K562 (cell line): ENCODE measurements at regions not wholly inside any gene's neighbourhood (a gene's known extent, or its start where the extent isn't known, plus 50 kb on each side); places are given as distances from the start of the nearest gene placed in this dataset.

Source experiments
- ATAC-seq: fragments of 200-7000 bp; cut with Tn5 transposase; 3 replicates; pipeline ENCODE4 v1.9.1; 2020; ENCODE audit warnings: moderate library complexity
- BruUV-seq: library from RNA; stranded (reverse); fragments of 400-500 nt; replicated peaks from 2 replicates; lab custom pipeline; 2021; lab: Mats Ljungman, UMichigan
- CTCF ChIA-PET: fragments of 300-600 bp; formaldehyde crosslinking; extraction: SDS; loops from one replicate; lab custom pipeline; 2021; ENCODE audit warnings: low intra/inter-chr PET ratio; lab: Yijun Ruan, JAX
- POLR2A ChIA-PET: fragments of 300-600, 350-650 bp; sonication (Branson Sonifier 250); formaldehyde crosslinking; extraction: SDS; loops from one replicate; lab custom pipeline; 2021; ENCODE audit warnings: antibody characterized with exemption, inconsistent platforms; lab: Yijun Ruan, JAX
- DNase-seq, 4 experiments: peaks; one replicate each; pipeline versions ENCODE4 v3.0.0 to v3.0.0-alpha.2; 2011 to 2018; ENCODE audit warnings: low spot score in 3 of 4, mixed read lengths in 3 of 4; ENCODE audit errors: extremely low read depth in 1 of 4
- FAIRE-seq: peaks from 2 replicates; lab custom pipeline; 2011; peaks lifted over from hg19 to GRCh38; lab: Jason Lieb, UNC
- H2AFZ ChIP-seq: 2 replicates; pipeline ENCODE4 v1.6.0; 2011; ENCODE audit warnings: low read depth, low read length, control low read depth, inconsistent platforms
- H3K27ac ChIP-seq: fragments of 200-600 bp; 3 replicates; pipeline ENCODE4 v1.8.0; 2011; ENCODE audit warnings: low read depth, mild to moderate bottlenecking, control low read depth, inconsistent platforms, low read length, moderate library complexity, mixed read lengths; ENCODE audit errors: extremely low read depth
- H3K27me3 ChIP-seq, 2 experiments: fragments of 300-600 bp in 1 of 2; 2 replicates in 1 of 2; 3 replicates in 1 of 2; pipeline versions ENCODE4 v1.6.0 to v1.8.0; 2011; ENCODE audit warnings: inconsistent platforms in 2 of 2, low read length in 2 of 2, mild to moderate bottlenecking in 1 of 2, mixed read lengths in 1 of 2, moderate library complexity in 1 of 2; ENCODE audit not compliant: control insufficient read depth in 2 of 2, insufficient read depth in 2 of 2
- H3K36me3 ChIP-seq: fragments of 300-600 bp; 3 replicates; pipeline ENCODE4 v1.8.0; 2011; ENCODE audit warnings: mild to moderate bottlenecking, low read length, inconsistent platforms; ENCODE audit not compliant: control insufficient read depth, insufficient read depth
- H3K4me1 ChIP-seq, 2 experiments: fragments of 200-600 bp in 1 of 2; replicated peaks in 1 of 2; 2 replicates in 1 of 2; 3 replicates in 1 of 2; pipeline versions ENCODE4 v1.5.1 to v1.8.0; 2011; ENCODE audit warnings: inconsistent platforms in 2 of 2, low read length in 2 of 2, mild to moderate bottlenecking in 1 of 2, mixed read lengths in 1 of 2, moderate library complexity in 1 of 2; ENCODE audit not compliant: control insufficient read depth in 2 of 2, insufficient read depth in 2 of 2
- H3K4me2 ChIP-seq: 2 replicates; pipeline ENCODE4 v1.6.1; 2011; ENCODE audit warnings: low read length, control low read depth, inconsistent platforms, mixed read lengths; ENCODE audit not compliant: insufficient read depth
- H3K4me3 ChIP-seq: fragments of 200-600 bp; sonication (generic), shearing (Covaris generic); 2 replicates; pipeline ENCODE4 v1.5.1; 2016; ENCODE audit warnings: control low read depth, inconsistent platforms
- H3K79me2 ChIP-seq: fragments of 200-600 bp; 3 replicates; pipeline ENCODE4 v1.8.0; 2011; ENCODE audit warnings: low read length, inconsistent platforms; ENCODE audit not compliant: control insufficient read depth, insufficient read depth
- H3K9ac ChIP-seq, 2 experiments: 2 replicates each; pipeline versions ENCODE4 v1.6.0 to v1.6.1; 2011; ENCODE audit warnings: low read depth in 2 of 2, low read length in 2 of 2, control low read depth in 1 of 2, inconsistent platforms in 1 of 2, mild to moderate bottlenecking in 1 of 2, mixed read lengths in 1 of 2; ENCODE audit not compliant: insufficient read depth in 1 of 2
- H3K9me1 ChIP-seq: one replicate; pipeline ENCODE4 v1.6.0; 2011; ENCODE audit warnings: inconsistent platforms, mild to moderate bottlenecking, low read length, moderate library complexity; ENCODE audit not compliant: control insufficient read depth, insufficient read depth
- H3K9me3 ChIP-seq: replicated peaks from 2 replicates; pipeline ENCODE4 v1.5.1; 2011; ENCODE audit warnings: low read depth, low read length, inconsistent platforms; ENCODE audit not compliant: control insufficient read depth, insufficient read depth
- H4K20me1 ChIP-seq: replicated peaks from 2 replicates; pipeline ENCODE4 v1.6.1; 2011; ENCODE audit warnings: low read length, inconsistent platforms, mixed read lengths; ENCODE audit not compliant: control insufficient read depth, insufficient read depth
- ATF2 ChIP-seq: sonication (generic); formaldehyde crosslinking; IDR thresholded peaks from 2 replicates; pipeline ENCODE4 v1.8.1; 2022; ENCODE audit warnings: missing genetic modification reagents
- BCLAF1 ChIP-seq, 2 experiments: fragments of 450-650 bp in 1 of 2; IDR thresholded peaks; 2 replicates each; pipeline ENCODE4 v1.6.1; 2011 to 2017; ENCODE audit warnings: low read depth in 2 of 2, antibody characterized with exemption in 1 of 2, borderline replicate concordance in 1 of 2, low read length in 1 of 2, mild to moderate bottlenecking in 1 of 2, mixed read lengths in 1 of 2; ENCODE audit not compliant: control insufficient read depth in 1 of 2
- CHD4 ChIP-seq: fragments of 200-600 bp; sonication (generic); IDR thresholded peaks from 3 replicates; pipeline ENCODE4 v1.6.1; 2012; ENCODE audit warnings: low read depth, mild to moderate bottlenecking, mixed read lengths, low read length, inconsistent platforms; ENCODE audit not compliant: insufficient read depth, insufficient replicate concordance, poor library complexity, severe bottlenecking
- ETV5 ChIP-seq: sonication (generic); formaldehyde crosslinking; IDR thresholded peaks from 2 replicates; pipeline ENCODE4 v1.4.0; 2020; ENCODE audit warnings: low read depth, mild to moderate bottlenecking, missing genetic modification reagents
- MLX ChIP-seq, 2 experiments: fragments of 450-650 bp in 1 of 2; sonication (generic) in 1 of 2; formaldehyde crosslinking; conservative IDR thresholded peaks; 2 replicates each; pipeline versions ENCODE4 v1.4.0 to v1.8.1; 2020 to 2022; ENCODE audit warnings: mild to moderate bottlenecking in 1 of 2, missing genetic modification reagents in 1 of 2
- PRPF4 ChIP-seq: fragments of 200-400 bp; formaldehyde crosslinking; IDR thresholded peaks from one replicate; pipeline ENCODE4 v1.6.1; 2017; ENCODE audit warnings: low read length, low read depth, mild to moderate bottlenecking; ENCODE audit not compliant: insufficient read depth, poor library complexity, severe bottlenecking
- SAFB2 ChIP-seq: fragments of 200-400 bp; formaldehyde crosslinking; IDR thresholded peaks from 2 replicates; pipeline ENCODE4 v1.6.1; 2018; ENCODE audit warnings: borderline replicate concordance, low read length, low read depth, moderate library complexity; ENCODE audit not compliant: severe bottlenecking
- ZFP1 ChIP-seq: fragments of 450-650 bp; formaldehyde crosslinking; IDR thresholded peaks from 2 replicates; pipeline ENCODE4 v1.4.0; 2020; ENCODE audit warnings: mild to moderate bottlenecking, mixed read lengths
- ZMIZ1 ChIP-seq, 2 experiments: fragments of 150-350 bp in 1 of 2; IDR thresholded peaks; 2 replicates each; pipeline ENCODE4 v1.6.1; 2012 to 2016; ENCODE audit warnings: low read depth in 2 of 2, low read length in 2 of 2, mild to moderate bottlenecking in 1 of 2, moderate library complexity in 1 of 2
- WGBS: fragments of 100-300 bp; shearing (Covaris generic); methylation state at CpG from one replicate; pipeline ENCODE4 v1.1.6; 2016; ENCODE audit warnings: low coverage, mixed read lengths; ENCODE audit not compliant: insufficient coverage; ENCODE audit errors: missing lambda C conversion rate; 5-methylcytosine and 5-hydroxymethylcytosine counted together
- in situ Hi-C: fragments of 300-500 bp; cut with MboI; formaldehyde crosslinking; loops from 4 replicates; pipeline ENCODE4 v1.15.0; 2018; ENCODE audit warnings: inconsistent platforms, mixed read lengths
- intact Hi-C: fragments of 100-400 bp; cut with micrococcal nuclease; formaldehyde crosslinking; loops from 2 replicates; pipeline ENCODE4 v1.14.2; 2022

GRCh38 chrX:15909605-15910004 lies 55.0 kb upstream of the AP1S2 start:
- no peak for TF ChIP-seq ATF2
- no peak for TF ChIP-seq ZFP1 (CRISPR knock-in tag)
- TF ChIP-seq ZMIZ1 (IDR thresholded peaks at IDR 0.05; ENCODE audit: low read depth in 2 of 2, low read length in 2 of 2): no peak
- no peak for TF ChIP-seq SAFB2
- TF ChIP-seq PRPF4: no peak
- TF ChIP-seq MLX (CRISPR knock-in tag; conservative IDR thresholded peaks at IDR 0.05): no peak
- no peak for TF ChIP-seq ETV5 (CRISPR knock-in tag)
- no peak for TF ChIP-seq CHD4
- TF ChIP-seq BCLAF1 (IDR thresholded peaks at IDR 0.05; ENCODE audit: borderline replicate concordance in 1 of 2, control insufficient read depth in 1 of 2, low read depth in 2 of 2, low read length in 1 of 2): no peak
- ATAC-seq (no peak), FAIRE-seq (no peak), DNase-seq (no peak)
- intact Hi-C loops (no loop called here), in situ Hi-C loops (no loop called here)
- Histone ChIP-seq H3K4me2 (no peak overlapping the region), H3K9ac (no peak overlapping the region), H4K20me1 (no peaks in the 10 kb centered on the region), H3K9me3 (no peaks in the 10 kb centered on the region), H3K9me1 (no peaks in the 10 kb centered on the region), H3K27me3 (no peaks in the 10 kb centered on the region), H3K36me3 (no peaks in the 10 kb centered on the region), H3K4me3 (no peak overlapping the region), H2AFZ (no peak overlapping the region), H3K79me2 (no peaks in the 10 kb centered on the region), H3K27ac (no peak overlapping the region), H3K4me1 (no peaks in the 10 kb centered on the region)
- ChIA-PET POLR2A (no interaction called here), CTCF (no interaction called here)
- 3% methylated on average over 3 of the region's 3 CpGs for WGBS
- BruUV-seq: no TSS peak
